OCI-LY7 (cell line): ENCODE measurements at regions not wholly inside any gene's neighbourhood (a gene's known extent, or its start where the extent isn't known, plus 50 kb on each side); places are given as distances from the start of the nearest gene placed in this dataset.

Experiments
- BruUV-seq: library from RNA; stranded (reverse); fragments of 400-500 nt; replicated peaks from 2 replicates; lab custom pipeline; 2021; lab: Mats Ljungman, UMichigan
- CTCF ChIA-PET: fragments of 300-600 bp; sonication (Branson Sonifier 250); formaldehyde crosslinking; loops from one replicate; lab custom pipeline; 2022; ENCODE audit warnings: antibody characterized with exemption; ENCODE audit not compliant: unreplicated experiment; lab: Charles Lee
- POLR2A ChIA-PET: fragments of 300-600 bp; sonication (Branson Sonifier 250); formaldehyde crosslinking; loops from one replicate; lab custom pipeline; 2022; ENCODE audit warnings: antibody characterized with exemption; lab: Charles Lee
- DNase-seq: peaks from one replicate; pipeline ENCODE4 v3.0.0-alpha.2; 2015; ENCODE audit warnings: low spot score
- H2AFZ ChIP-seq: fragments of 200-600 bp; sonication (generic), shearing (Covaris generic); 2 replicates; pipeline ENCODE4 v1.6.1; 2014; ENCODE audit warnings: mild to moderate bottlenecking, antibody characterized with exemption, low read length, moderate library complexity
- H3K27ac ChIP-seq: fragments of 200-600 bp; sonication (generic); 2 replicates; pipeline ENCODE4 v1.5.1; 2014; ENCODE audit warnings: mixed run types, low read depth, mild to moderate bottlenecking, moderate library complexity, low read length, inconsistent platforms; ENCODE audit not compliant: poor library complexity, severe bottlenecking
- H3K36me3 ChIP-seq: fragments of 200-600 bp; sonication (generic); 2 replicates; pipeline ENCODE4 v1.6.1; 2014; ENCODE audit warnings: mild to moderate bottlenecking, antibody characterized with exemption, low read length, moderate library complexity, mixed read lengths; ENCODE audit not compliant: insufficient read depth
- H3K4me1 ChIP-seq: fragments of 200-600 bp; sonication (generic); 2 replicates; pipeline ENCODE4 v1.5.1; 2014; ENCODE audit warnings: mild to moderate bottlenecking, low read length; ENCODE audit not compliant: insufficient read depth, poor library complexity, severe bottlenecking
- H3K4me2 ChIP-seq: fragments of 200-600 bp; sonication (generic); 2 replicates; pipeline ENCODE4 v1.6.1; 2014; ENCODE audit warnings: mild to moderate bottlenecking, low read length
- H3K4me3 ChIP-seq: fragments of 200-600 bp; sonication (generic); 2 replicates; pipeline ENCODE4 v1.5.1; 2014; ENCODE audit warnings: mild to moderate bottlenecking, low read depth, low read length; ENCODE audit not compliant: poor library complexity, severe bottlenecking
- H3K79me2 ChIP-seq: fragments of 200-600 bp; sonication (generic); 2 replicates; pipeline ENCODE4 v1.6.1; 2016; ENCODE audit warnings: low read depth, mild to moderate bottlenecking, low read length, moderate library complexity, mixed read lengths; ENCODE audit not compliant: insufficient read depth
- H3K9me2 ChIP-seq: fragments of 200-600 bp; sonication (generic); 2 replicates; pipeline ENCODE4 v1.6.1; 2016; ENCODE audit warnings: mild to moderate bottlenecking, low read length, mixed read lengths; ENCODE audit not compliant: insufficient read depth
- H3K9me3 ChIP-seq: fragments of 200-600 bp; sonication (generic); 2 replicates; pipeline ENCODE4 v1.6.1; 2014; ENCODE audit warnings: mild to moderate bottlenecking, mixed run types, low read length, mixed read lengths
- H4K20me1 ChIP-seq: fragments of 200-600 bp; sonication (generic); 2 replicates; pipeline ENCODE4 v1.6.1; 2014; ENCODE audit warnings: mild to moderate bottlenecking, antibody characterized with exemption, low read length, moderate library complexity, mixed read lengths; ENCODE audit not compliant: insufficient read depth
- CTCF ChIP-seq: fragments of 200-600 bp; sonication (generic); conservative IDR thresholded peaks from 2 replicates; pipeline ENCODE4 v1.5.1; 2014; ENCODE audit warnings: mild to moderate bottlenecking, antibody characterized with exemption, low read length, moderate library complexity, mixed read lengths
- EZH2phosphoT487 ChIP-seq: fragments of 200-600 bp; sonication (generic); IDR thresholded peaks from 2 replicates; pipeline ENCODE4 v1.6.1; 2018; ENCODE audit warnings: low read depth, borderline replicate concordance, mild to moderate bottlenecking, mixed run types, antibody characterized with exemption, low read length, moderate library complexity, mixed read lengths
- intact Hi-C: fragments of 100-400 bp; cut with micrococcal nuclease; formaldehyde crosslinking; loops from one replicate; pipeline ENCODE4 v1.10.0; 2022; ENCODE audit not compliant: unreplicated experiment

DNA sequence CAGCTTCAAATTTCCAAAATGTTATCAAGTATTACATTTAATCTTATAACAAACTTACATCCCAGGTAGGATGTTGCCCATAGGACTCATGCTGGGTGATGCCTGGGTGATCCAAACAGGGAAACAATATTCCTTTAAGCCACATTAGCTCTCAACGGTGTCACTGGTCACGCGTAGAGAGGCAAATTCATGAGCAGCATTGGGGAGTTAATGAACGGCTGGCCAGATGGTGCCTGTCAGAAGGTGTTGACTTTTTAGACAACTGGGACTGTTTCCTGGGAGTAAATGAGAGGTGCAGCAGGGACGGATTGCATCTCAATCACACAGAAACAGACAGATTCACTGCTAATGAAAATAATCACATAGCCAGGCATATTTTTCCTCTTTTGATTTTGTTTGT is 83.3 kb upstream of the ID4 start:
- H3K36me3 ChIP-seq: no peaks in the 10 kb centered on the region
- no peaks in the 10 kb centered on the region for H3K9me2 ChIP-seq
- intact Hi-C loops: no loop called here
- CTCF ChIA-PET: no interaction called here
- H3K79me2 ChIP-seq: no peaks in the 10 kb centered on the region
- BruUV-seq: no TSS peak
- no peaks in the 10 kb centered on the region for H4K20me1 ChIP-seq
- no peak overlapping the region for H3K4me2 ChIP-seq
- DNase-seq: no peak
- H3K4me1 ChIP-seq: peaks cover 11% of the 10 kb centered on the region
- H2AFZ ChIP-seq: no peak overlapping the region
- H3K27ac ChIP-seq: no peak overlapping the region
- H3K4me3 ChIP-seq: no peak overlapping the region
- POLR2A ChIA-PET: interaction anchor here (0.5 kb wide), 1 partner anchor 22 kb away, joined by 3 read pairs; no protein-coding TSS in a partner anchor
- no peak for TF ChIP-seq EZH2phosphoT487
- no peak for TF ChIP-seq CTCF
- H3K9me3 ChIP-seq: no peaks in the 10 kb centered on the region

DNA sequence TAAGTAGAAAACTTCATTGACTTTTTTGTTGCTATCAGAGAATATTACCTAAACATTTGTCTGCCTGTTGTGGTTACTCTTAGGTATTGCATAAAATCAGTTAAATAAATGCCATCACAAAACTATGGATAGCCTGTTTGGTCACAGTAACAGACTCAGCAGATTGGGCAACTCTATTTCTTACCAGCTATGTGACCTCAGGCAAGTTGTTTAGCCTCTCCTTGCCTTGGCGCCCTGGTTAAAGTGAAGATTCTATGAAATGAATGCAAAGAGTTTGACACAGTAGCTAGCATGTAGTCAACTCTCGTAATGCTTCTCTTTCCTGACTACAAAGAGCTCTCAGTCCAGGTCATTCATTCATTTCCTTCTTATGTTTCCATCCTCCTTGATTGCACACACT is 82.5 kb upstream of the ID4 start:
- peaks cover 11% of the 10 kb centered on the region for H3K4me1 ChIP-seq
- no peak overlapping the region for H2AFZ ChIP-seq
- CTCF ChIA-PET: no interaction called here
- H3K27ac ChIP-seq: no peak overlapping the region
- POLR2A ChIA-PET: interaction anchor here (0.5 to 1.5 kb wide), 3 partner anchors 9 to 69 kb away, joined by 3 to 5 read pairs (median 3); no protein-coding TSS in a partner anchor
- no peaks in the 10 kb centered on the region for H3K9me3 ChIP-seq
- no peaks in the 10 kb centered on the region for H3K79me2 ChIP-seq
- no peaks in the 10 kb centered on the region for H4K20me1 ChIP-seq
- no TSS peak for BruUV-seq
- intact Hi-C loops: no loop called here
- no peak overlapping the region for H3K4me3 ChIP-seq
- H3K9me2 ChIP-seq: no peaks in the 10 kb centered on the region
- H3K36me3 ChIP-seq: no peaks in the 10 kb centered on the region
- no peak overlapping the region for H3K4me2 ChIP-seq
- no peak for TF ChIP-seq EZH2phosphoT487
- no peak for TF ChIP-seq CTCF
- DNase-seq: no peak

GRCh38 chr6:19755181-19755580 is 82.0 kb upstream of the ID4 start:
- CTCF ChIA-PET: no interaction called here
- TF ChIP-seq EZH2phosphoT487 (no peak), CTCF (no peak; the same call in 1 of the 2 replicates)
- H3K9me3 ChIP-seq: no peaks in the 10 kb centered on the region
- no peak overlapping the region for H3K27ac ChIP-seq
- POLR2A ChIA-PET: interaction anchor here (0.7 to 1.5 kb wide), 2 partner anchors 8 to 21 kb away, joined by 3 to 5 read pairs; no protein-coding TSS in a partner anchor
- intact Hi-C loops: no loop called here
- no peak for DNase-seq
- H4K20me1 ChIP-seq: no peaks in the 10 kb centered on the region
- no peak overlapping the region for H3K4me3 ChIP-seq
- no peak overlapping the region for H2AFZ ChIP-seq
- H3K4me2 ChIP-seq: no peak overlapping the region
- H3K9me2 ChIP-seq: no peaks in the 10 kb centered on the region
- no peaks in the 10 kb centered on the region for H3K79me2 ChIP-seq
- H3K4me1 ChIP-seq: peaks cover 11% of the 10 kb centered on the region
- no peaks in the 10 kb centered on the region for H3K36me3 ChIP-seq
- BruUV-seq: no TSS peak
